DOHH2 (cell line): ENCODE measurements at regions not wholly inside any gene's neighbourhood (a gene's known extent, or its start where the extent isn't known, plus 50 kb on each side); places are given as distances from the start of the nearest gene placed in this dataset.

Source experiments
- CTCF ChIP-seq: fragments of 200-600 bp; sonication (generic); IDR thresholded peaks from one replicate; pipeline ENCODE4 v1.5.1; 2014; ENCODE audit warnings: antibody characterized with exemption, mild to moderate bottlenecking, low read depth, low read length; ENCODE audit not compliant: poor library complexity, severe bottlenecking
- EZH2phosphoT487 ChIP-seq: fragments of 200-600 bp; sonication (generic); IDR thresholded peaks from 2 replicates; pipeline ENCODE4 v1.6.1; 2017; ENCODE audit warnings: borderline replicate concordance, mild to moderate bottlenecking, antibody characterized with exemption, low read length, moderate library complexity, mixed read lengths

GRCh38 chr7:25738528-25738927 lies 413.5 kb upstream of the NFE2L3 start:
- TF ChIP-seq CTCF (no peak), EZH2phosphoT487 (no peak)
